Upper lobe of left lung (tissue), 4 donors: ENCODE measurements at regions not wholly inside any gene's neighbourhood (a gene's known extent, or its start where the extent isn't known, plus 50 kb on each side); places are given as distances from the start of the nearest gene placed in this dataset.

Source experiments
- CTCF ChIP-seq, 6 experiments: fragments of 450-650 bp in 4 of 6; fragments of 200-600 bp in 2 of 6; sonication (generic) in 2 of 6; IDR thresholded peaks; one replicate each; pipeline ENCODE4 v1.5.1; 2016 to 2019; ENCODE audit warnings: antibody characterized with exemption in 6 of 6
- EP300 ChIP-seq, 4 donors: sonication (generic); formaldehyde crosslinking; IDR thresholded peaks; one replicate each; pipeline ENCODE4 v1.5.1; 2017; ENCODE audit warnings: antibody characterized with exemption in 4 of 4, control low read depth in 2 of 4
- POLR2A ChIP-seq, 4 donors: fragments of 450-650 bp; IDR thresholded peaks; one replicate each; pipeline ENCODE4 v1.5.1; 2016 to 2017; ENCODE audit warnings: antibody characterized with exemption in 4 of 4, mild to moderate bottlenecking in 2 of 4
- POLR2AphosphoS5 ChIP-seq, 2 donors: sonication (generic); formaldehyde crosslinking; IDR thresholded peaks; one replicate each; pipeline ENCODE4 v1.5.1; 2017; ENCODE audit warnings: antibody characterized with exemption in 2 of 2

GRCh38 chr2:16107246-16107645 lies 166.9 kb downstream of the MYCN start:
- TF ChIP-seq CTCF (IDR thresholded peaks at IDR 0.05), result no peak
- TF ChIP-seq EP300 (IDR thresholded peaks at IDR 0.05), result no peak
- TF ChIP-seq POLR2A (IDR thresholded peaks at IDR 0.05), result no peak
- TF ChIP-seq POLR2AphosphoS5 (IDR thresholded peaks at IDR 0.05), result no peak
